ENCODE measurements at regions not wholly inside any gene's neighbourhood (a gene's known extent, or its start where the extent isn't known, plus 50 kb on each side); places are given as distances from the start of the nearest gene placed in this dataset.

DNA sequence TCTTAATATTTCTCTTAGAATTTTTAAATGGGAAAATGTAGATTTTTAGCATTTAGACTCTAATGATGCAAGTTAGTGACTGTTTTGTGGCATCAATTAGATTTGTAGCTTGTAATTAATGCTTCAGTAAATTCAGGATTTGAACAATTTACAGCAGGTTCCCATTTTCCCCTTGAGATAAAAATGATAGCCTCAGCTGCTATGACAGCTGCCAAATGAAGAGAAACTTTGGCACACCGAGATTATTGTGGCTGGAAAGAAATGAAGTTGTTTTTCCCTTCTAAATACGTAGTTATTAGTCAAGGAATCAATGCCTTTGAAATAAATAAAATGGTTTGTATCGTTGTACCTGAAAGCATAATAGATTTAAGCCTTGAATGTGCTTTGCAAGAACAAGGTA is 206.4 kb upstream of the P2RY1 start:
- POLR2A ChIA-PET: no interaction called here
- RAD21 ChIA-PET (ENCODE audit: low non-redundant PET in 1 of 2, low total read pairs in 2 of 2, uncharacterized antibody in 2 of 2, unreplicated experiment in 2 of 2): no interaction called here
- H3K79me2 ChIP-seq (ENCODE audit: insufficient read depth, low read length): no peaks in the 10 kb centered on the region
- H3K27me3 ChIP-seq (ENCODE audit: insufficient read depth, low read length): no peaks in the 10 kb centered on the region
- CTCF ChIA-PET: no interaction called here
- H3K9me2 ChIP-seq (ENCODE audit: insufficient read depth): no peaks in the 10 kb centered on the region
- DNase-seq (ENCODE audit: low read depth, low spot score): no peak
- TF ChIP-seq ELF1 (IDR thresholded peaks at IDR 0.05; ENCODE audit: borderline replicate concordance, low read depth): no peak
- TF ChIP-seq CEBPB (IDR thresholded peaks at IDR 0.05; ENCODE audit: low read depth): no peak
- TF ChIP-seq JUND (IDR thresholded peaks at IDR 0.05): no peak
- TF ChIP-seq, protein P1, sequence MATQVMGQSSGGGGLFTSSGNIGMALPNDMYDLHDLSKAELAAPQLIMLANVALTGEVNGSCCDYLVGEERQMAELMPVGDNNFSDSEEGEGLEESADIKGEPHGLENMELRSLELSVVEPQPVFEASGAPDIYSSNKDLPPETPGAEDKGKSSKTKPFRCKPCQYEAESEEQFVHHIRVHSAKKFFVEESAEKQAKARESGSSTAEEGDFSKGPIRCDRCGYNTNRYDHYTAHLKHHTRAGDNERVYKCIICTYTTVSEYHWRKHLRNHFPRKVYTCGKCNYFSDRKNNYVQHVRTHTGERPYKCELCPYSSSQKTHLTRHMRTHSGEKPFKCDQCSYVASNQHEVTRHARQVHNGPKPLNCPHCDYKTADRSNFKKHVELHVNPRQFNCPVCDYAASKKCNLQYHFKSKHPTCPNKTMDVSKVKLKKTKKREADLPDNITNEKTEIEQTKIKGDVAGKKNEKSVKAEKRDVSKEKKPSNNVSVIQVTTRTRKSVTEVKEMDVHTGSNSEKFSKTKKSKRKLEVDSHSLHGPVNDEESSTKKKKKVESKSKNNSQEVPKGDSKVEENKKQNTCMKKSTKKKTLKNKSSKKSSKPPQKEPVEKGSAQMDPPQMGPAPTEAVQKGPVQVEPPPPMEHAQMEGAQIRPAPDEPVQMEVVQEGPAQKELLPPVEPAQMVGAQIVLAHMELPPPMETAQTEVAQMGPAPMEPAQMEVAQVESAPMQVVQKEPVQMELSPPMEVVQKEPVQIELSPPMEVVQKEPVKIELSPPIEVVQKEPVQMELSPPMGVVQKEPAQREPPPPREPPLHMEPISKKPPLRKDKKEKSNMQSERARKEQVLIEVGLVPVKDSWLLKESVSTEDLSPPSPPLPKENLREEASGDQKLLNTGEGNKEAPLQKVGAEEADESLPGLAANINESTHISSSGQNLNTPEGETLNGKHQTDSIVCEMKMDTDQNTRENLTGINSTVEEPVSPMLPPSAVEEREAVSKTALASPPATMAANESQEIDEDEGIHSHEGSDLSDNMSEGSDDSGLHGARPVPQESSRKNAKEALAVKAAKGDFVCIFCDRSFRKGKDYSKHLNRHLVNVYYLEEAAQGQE (IDR thresholded peaks at IDR 0.05; ENCODE audit: low read depth): no peak
- TF ChIP-seq, protein P2, sequence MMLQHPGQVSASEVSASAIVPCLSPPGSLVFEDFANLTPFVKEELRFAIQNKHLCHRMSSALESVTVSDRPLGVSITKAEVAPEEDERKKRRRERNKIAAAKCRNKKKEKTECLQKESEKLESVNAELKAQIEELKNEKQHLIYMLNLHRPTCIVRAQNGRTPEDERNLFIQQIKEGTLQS (IDR thresholded peaks at IDR 0.05): no peak
- TF ChIP-seq, protein P3, sequence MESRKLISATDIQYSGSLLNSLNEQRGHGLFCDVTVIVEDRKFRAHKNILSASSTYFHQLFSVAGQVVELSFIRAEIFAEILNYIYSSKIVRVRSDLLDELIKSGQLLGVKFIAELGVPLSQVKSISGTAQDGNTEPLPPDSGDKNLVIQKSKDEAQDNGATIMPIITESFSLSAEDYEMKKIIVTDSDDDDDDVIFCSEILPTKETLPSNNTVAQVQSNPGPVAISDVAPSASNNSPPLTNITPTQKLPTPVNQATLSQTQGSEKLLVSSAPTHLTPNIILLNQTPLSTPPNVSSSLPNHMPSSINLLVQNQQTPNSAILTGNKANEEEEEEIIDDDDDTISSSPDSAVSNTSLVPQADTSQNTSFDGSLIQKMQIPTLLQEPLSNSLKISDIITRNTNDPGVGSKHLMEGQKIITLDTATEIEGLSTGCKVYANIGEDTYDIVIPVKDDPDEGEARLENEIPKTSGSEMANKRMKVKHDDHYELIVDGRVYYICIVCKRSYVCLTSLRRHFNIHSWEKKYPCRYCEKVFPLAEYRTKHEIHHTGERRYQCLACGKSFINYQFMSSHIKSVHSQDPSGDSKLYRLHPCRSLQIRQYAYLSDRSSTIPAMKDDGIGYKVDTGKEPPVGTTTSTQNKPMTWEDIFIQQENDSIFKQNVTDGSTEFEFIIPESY (IDR thresholded peaks at IDR 0.05; ENCODE audit: extremely low read depth, insufficient replicate concordance, low read length): no peak
- TF ChIP-seq, protein P4, sequence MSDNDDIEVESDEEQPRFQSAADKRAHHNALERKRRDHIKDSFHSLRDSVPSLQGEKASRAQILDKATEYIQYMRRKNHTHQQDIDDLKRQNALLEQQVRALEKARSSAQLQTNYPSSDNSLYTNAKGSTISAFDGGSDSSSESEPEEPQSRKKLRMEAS (IDR thresholded peaks at IDR 0.05): no peak
- no peak for TF ChIP-seq ZFX (IDR thresholded peaks at IDR 0.05)
- TF ChIP-seq YY1 (IDR thresholded peaks at IDR 0.05; ENCODE audit: extremely low read depth, insufficient replicate concordance, low read depth, low read length): no peak
- no peak for TF ChIP-seq EGR1 (IDR thresholded peaks at IDR 0.05; ENCODE audit: low read depth)
- H2AFZ ChIP-seq (ENCODE audit: low read depth, low read length, poor library complexity, severe bottlenecking): no peak overlapping the region
- no peaks in the 10 kb centered on the region for H4K20me1 ChIP-seq (ENCODE audit: insufficient read depth)
- no peak overlapping the region for H3K4me3 ChIP-seq (replicated peaks in 1 of 2; ENCODE audit: low read depth in 1 of 2, low read length in 2 of 2)
- intact Hi-C loops (cut with micrococcal nuclease): no loop called here
- H3K9ac ChIP-seq (ENCODE audit: low read length): no peak overlapping the region
- H3K9me3 ChIP-seq (ENCODE audit: control insufficient read depth in 1 of 2, insufficient read depth in 1 of 2, low read depth in 1 of 2, low read length in 2 of 2): no peaks in the 10 kb centered on the region
- ATAC-seq: no peak
- no peak overlapping the region for H3K4me2 ChIP-seq (ENCODE audit: low read length)
- BruUV-seq (replicated peaks): no TSS peak
- H3K36me3 ChIP-seq (ENCODE audit: control insufficient read depth in 1 of 2, insufficient read depth in 2 of 2, low read length in 2 of 2): no peaks in the 10 kb centered on the region
- H3K27ac ChIP-seq (ENCODE audit: low read depth, low read length): no peak overlapping the region
- no peaks in the 10 kb centered on the region for H3K4me1 ChIP-seq (ENCODE audit: control insufficient read depth in 1 of 2, insufficient read depth in 2 of 2, low read length in 2 of 2)
